HG03135 (cell line): ENCODE measurements at regions not wholly inside any gene's neighbourhood (a gene's known extent, or its start where the extent isn't known, plus 50 kb on each side); places are given as distances from the start of the nearest gene placed in this dataset.

Experiments used
- ATAC-seq: cut with Tn5 transposase; IDR thresholded peaks from one replicate; pipeline ENCODE4 v1.9.1; 2021; ENCODE audit warnings: mild to moderate bottlenecking, moderate library complexity; ENCODE audit not compliant: unreplicated experiment

GRCh38 chrX:20437683-20438082, 171.0 kb upstream of the RPS6KA3 start:
- no peak for ATAC-seq

GRCh38 chrX:20435913-20436312, 169.2 kb upstream of the RPS6KA3 start:
- no peak for ATAC-seq

GRCh38 chrX:20434986-20435385, 168.3 kb upstream of the RPS6KA3 start:
- no peak for ATAC-seq

- no peak for ATAC-seq
These were observed 166.7 kb upstream of the RPS6KA3 start for GRCh38 chrX:20433388-20433775.

GRCh38 chrX:20432746-20433387, 166.2 kb upstream of the RPS6KA3 start:
- no peak for ATAC-seq

GRCh38 chrX:20432048-20432447, 165.3 kb upstream of the RPS6KA3 start:
- ATAC-seq: no peak

GRCh38 chrX:20431486-20431885, 164.8 kb upstream of the RPS6KA3 start:
- ATAC-seq: no peak

GRCh38 chrX:20427173-20427770, 160.6 kb upstream of the RPS6KA3 start:
- ATAC-seq: peak; percentile 78

- no peak for ATAC-seq
These were observed 155.0 kb upstream of the RPS6KA3 start for GRCh38 chrX:20421697-20422096.

- ATAC-seq: no peak
These were observed 154.6 kb upstream of the RPS6KA3 start for GRCh38 chrX:20421275-20421674.

- no peak for ATAC-seq
These were observed 153.3 kb upstream of the RPS6KA3 start for GRCh38 chrX:20420058-20420457.

- peak; percentile 73 for ATAC-seq
These were observed 151.9 kb upstream of the RPS6KA3 start for GRCh38 chrX:20418379-20419150.

GRCh38 chrX:20414762-20415445, 148.2 kb upstream of the RPS6KA3 start:
- no peak for ATAC-seq

GRCh38 chrX:20414066-20414465, 147.4 kb upstream of the RPS6KA3 start:
- ATAC-seq: no peak

GRCh38 chrX:20412871-20413486, 146.3 kb upstream of the RPS6KA3 start:
- peak; percentile 64 for ATAC-seq

- no peak for ATAC-seq
These were observed 143.8 kb upstream of the RPS6KA3 start for GRCh38 chrX:20410540-20410939.

GRCh38 chrX:20409991-20410390, 143.3 kb upstream of the RPS6KA3 start:
- ATAC-seq: no peak

- no peak for ATAC-seq
These were observed 136.2 kb upstream of the RPS6KA3 start for GRCh38 chrX:20402956-20403355.

- ATAC-seq: no peak
These were observed 133.2 kb upstream of the RPS6KA3 start for GRCh38 chrX:20399728-20400414.

- no peak for ATAC-seq
These were observed 130.9 kb upstream of the RPS6KA3 start for GRCh38 chrX:20397587-20397986.

GRCh38 chrX:20394451-20394850, 127.7 kb upstream of the RPS6KA3 start:
- no peak for ATAC-seq
